Peyer's patch (tissue), 4 donors: ENCODE measurements at regions not wholly inside any gene's neighbourhood (a gene's known extent, or its start where the extent isn't known, plus 50 kb on each side); places are given as distances from the start of the nearest gene placed in this dataset.

Source experiments
- DNase-seq, 3 donors: peaks; one replicate each; pipeline ENCODE4 v3.0.0-alpha.2; 2017 to 2019
- H3K27ac ChIP-seq, 4 donors: fragments of 200-600 bp; sonication (generic); one replicate each; pipeline ENCODE4 v1.5.1; 2016 to 2019
- H3K27me3 ChIP-seq, 2 donors: fragments of 200-600 bp; sonication (generic); one replicate each; pipeline ENCODE4 v1.5.1; 2019
- H3K36me3 ChIP-seq, 3 donors: fragments of 200-600 bp; sonication (generic); one replicate each; pipeline ENCODE4 v1.5.1; 2016 to 2019
- H3K4me1 ChIP-seq, 4 donors: fragments of 200-600 bp; sonication (generic); one replicate each; pipeline ENCODE4 v1.5.1; 2016 to 2019
- H3K4me3 ChIP-seq, 4 donors: fragments of 200-600 bp; sonication (generic); 1 replicate in 3 of 4; 2 replicates in 1 of 4; pipeline ENCODE4 v1.5.1; 2016 to 2019; ENCODE audit warnings: mild to moderate bottlenecking in 1 of 4
- H3K9me3 ChIP-seq, 4 donors: fragments of 200-600 bp; sonication (generic); one replicate each; pipeline ENCODE4 v1.5.1; 2016 to 2019; ENCODE audit warnings: mild to moderate bottlenecking in 1 of 4
- CTCF ChIP-seq, 6 experiments: fragments of 450-650 bp in 4 of 6; fragments of 200-600 bp in 2 of 6; sonication (generic) in 1 of 6; IDR thresholded peaks; one replicate each; pipeline ENCODE4 v1.5.1; 2017 to 2019; ENCODE audit warnings: antibody characterized with exemption in 6 of 6, mild to moderate bottlenecking in 3 of 6, moderate library complexity in 1 of 6
- POLR2A ChIP-seq, 2 donors: fragments of 450-650 bp; IDR thresholded peaks; one replicate each; pipeline ENCODE4 v1.5.1; 2017; ENCODE audit warnings: antibody characterized with exemption in 2 of 2, mild to moderate bottlenecking in 2 of 2, moderate library complexity in 2 of 2

GRCh38 chr12:124658302-124658701 is 90.9 kb upstream of the NCOR2 start:
- no peak overlapping the region for H3K4me3 ChIP-seq
- no peaks in the 10 kb centered on the region for H3K27me3 ChIP-seq
- peaks cover 0 to 6% (median 0%) of the 10 kb centered on the region in 4 donors for H3K9me3 ChIP-seq
- H3K27ac ChIP-seq: no peak overlapping the region
- no peak for DNase-seq
- TF ChIP-seq CTCF (IDR thresholded peaks at IDR 0.05) (no peak), POLR2A (IDR thresholded peaks at IDR 0.05) (no peak)
- H3K4me1 ChIP-seq: peaks cover 0 to 17% (median 0%) of the 10 kb centered on the region in 4 donors
- H3K36me3 ChIP-seq: no peaks in the 10 kb centered on the region

DNA sequence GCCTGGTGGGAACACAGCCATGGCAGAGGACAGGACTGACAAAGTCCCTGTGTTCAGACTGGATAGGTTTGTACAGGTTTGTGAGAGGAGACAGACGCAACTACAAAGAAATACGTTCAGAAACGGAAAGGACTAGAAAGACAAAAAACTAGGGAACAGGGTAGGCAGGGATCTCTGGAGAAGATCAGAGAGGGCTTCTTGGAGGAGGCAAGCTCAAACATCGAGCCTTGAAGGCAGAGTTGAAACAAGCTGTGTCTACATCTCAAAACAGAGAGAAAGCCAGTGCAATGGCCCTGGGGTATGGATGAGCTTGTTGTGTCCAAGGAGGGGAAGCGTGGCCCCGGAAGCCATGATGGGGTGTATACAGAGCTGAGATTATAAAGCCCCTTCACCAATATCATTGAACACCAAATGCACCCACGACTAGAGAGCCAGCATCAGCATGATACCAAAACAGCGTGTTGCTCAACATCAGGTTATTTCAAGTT is 89.6 kb upstream of the NCOR2 start:
- TF ChIP-seq POLR2A (IDR thresholded peaks at IDR 0.05): no peak
- no peak for TF ChIP-seq CTCF (IDR thresholded peaks at IDR 0.05)
- no peak for DNase-seq
- Histone ChIP-seq H3K9me3 (peaks cover 0 to 6% (median 0%) of the 10 kb centered on the region in 4 donors), H3K4me3 (no peak overlapping the region), H3K27ac (no peak overlapping the region), H3K27me3 (no peaks in the 10 kb centered on the region), H3K36me3 (no peaks in the 10 kb centered on the region), H3K4me1 (peaks cover 0 to 19% (median 0%) of the 10 kb centered on the region in 4 donors)

DNA sequence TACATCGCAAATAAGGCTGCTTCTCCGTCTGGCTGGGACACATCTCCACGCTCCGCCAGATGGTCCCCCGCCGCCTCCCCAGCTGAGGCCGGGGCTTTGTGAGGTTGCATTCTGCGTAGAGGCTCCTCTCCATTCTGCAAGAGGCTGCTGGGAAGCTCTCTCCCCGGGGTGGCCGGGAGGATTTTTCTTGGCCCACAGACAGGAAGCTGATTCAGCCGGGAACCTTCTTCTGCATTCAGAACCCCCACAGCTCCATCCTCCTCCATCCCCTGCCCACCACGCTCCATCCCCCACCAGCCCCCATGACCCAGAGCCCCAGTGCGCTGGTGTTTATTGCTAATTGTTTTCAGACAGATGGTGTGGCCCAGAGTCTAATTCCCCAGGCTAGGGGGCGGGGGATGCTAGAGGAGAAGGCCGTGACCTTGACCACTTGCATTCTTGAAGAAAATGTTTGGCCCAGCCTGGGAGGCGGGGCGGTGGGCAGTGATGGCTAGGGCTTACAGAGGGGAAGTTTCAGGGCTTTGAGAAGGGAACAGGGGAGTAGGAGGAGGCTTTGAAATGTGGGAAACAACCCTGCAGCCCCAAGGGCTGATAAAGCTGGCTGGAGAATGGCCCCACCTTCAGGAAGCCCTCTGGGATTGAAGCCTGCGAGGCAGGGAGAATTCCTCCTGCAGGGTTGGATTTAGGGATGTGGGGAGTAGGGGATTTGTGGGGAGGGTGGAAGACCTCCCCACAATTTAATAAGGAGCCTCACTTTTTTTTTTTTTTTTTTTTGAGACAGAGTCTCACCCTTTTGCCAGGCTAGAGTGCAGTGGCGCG is 88.5 kb upstream of the NCOR2 start:
- Histone ChIP-seq H3K4me3 (peak overlapping the region in 2 of 4 donors; percentile 5 to 24), H3K4me1 (peaks cover 0 to 19% (median 0%) of the 10 kb centered on the region in 4 donors), H3K27ac (peak overlapping the region; percentile 27 to 84 (median 73)), H3K9me3 (peaks cover 0 to 6% (median 0%) of the 10 kb centered on the region in 4 donors), H3K27me3 (no peaks in the 10 kb centered on the region), H3K36me3 (no peaks in the 10 kb centered on the region)
- peak in 1 of 3 donors; percentile 57 for DNase-seq
- TF ChIP-seq CTCF (IDR thresholded peaks at IDR 0.05) (no peak), POLR2A (IDR thresholded peaks at IDR 0.05) (no peak)

GRCh38 chr12:124655048-124655697 is 87.8 kb upstream of the NCOR2 start:
- H3K4me3 ChIP-seq: peak overlapping the region in 2 of 4 donors; percentile 5 to 24
- H3K9me3 ChIP-seq: peaks cover 0 to 6% (median 0%) of the 10 kb centered on the region in 4 donors
- no peaks in the 10 kb centered on the region for H3K36me3 ChIP-seq
- H3K27me3 ChIP-seq: no peaks in the 10 kb centered on the region
- H3K27ac ChIP-seq: peak overlapping the region; percentile 27 to 84 (median 73)
- peaks cover 0 to 19% (median 0%) of the 10 kb centered on the region in 4 donors for H3K4me1 ChIP-seq
- TF ChIP-seq POLR2A (IDR thresholded peaks at IDR 0.05) (no peak), CTCF (IDR thresholded peaks at IDR 0.05) (no peak)
- DNase-seq: no peak

DNA sequence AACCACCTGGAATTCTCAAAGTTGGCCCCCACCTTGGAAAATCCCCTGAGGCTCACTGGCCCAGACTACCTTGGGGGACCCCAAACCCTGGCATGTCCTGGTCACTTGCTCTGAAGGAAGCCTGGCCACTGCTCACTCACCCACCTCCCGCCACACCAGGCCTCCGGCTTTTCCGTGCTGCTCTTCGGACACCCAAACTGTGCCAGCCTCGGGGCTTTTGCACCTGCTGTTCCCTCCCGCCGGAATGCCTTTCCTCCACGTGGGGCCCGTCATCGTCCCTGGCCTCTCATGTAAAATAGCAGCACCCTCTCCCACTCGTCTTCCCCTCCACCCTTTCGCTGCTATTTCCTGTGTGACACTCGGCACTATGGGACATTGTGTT is 87.2 kb upstream of the NCOR2 start:
- Histone ChIP-seq H3K9me3 (peaks cover 0 to 6% (median 0%) of the 10 kb centered on the region in 4 donors), H3K4me3 (no peak overlapping the region), H3K4me1 (peaks cover 0 to 19% (median 0%) of the 10 kb centered on the region in 4 donors), H3K36me3 (no peaks in the 10 kb centered on the region), H3K27ac (peak overlapping the region; percentile 26 to 82 (median 36)), H3K27me3 (no peaks in the 10 kb centered on the region)
- no peak for TF ChIP-seq CTCF (IDR thresholded peaks at IDR 0.05)
- no peak for TF ChIP-seq POLR2A (IDR thresholded peaks at IDR 0.05)
- DNase-seq: no peak
